ENCODE measurements at regions not wholly inside any gene's neighbourhood (a gene's known extent, or its start where the extent isn't known, plus 50 kb on each side); places are given as distances from the start of the nearest gene placed in this dataset.

DNA sequence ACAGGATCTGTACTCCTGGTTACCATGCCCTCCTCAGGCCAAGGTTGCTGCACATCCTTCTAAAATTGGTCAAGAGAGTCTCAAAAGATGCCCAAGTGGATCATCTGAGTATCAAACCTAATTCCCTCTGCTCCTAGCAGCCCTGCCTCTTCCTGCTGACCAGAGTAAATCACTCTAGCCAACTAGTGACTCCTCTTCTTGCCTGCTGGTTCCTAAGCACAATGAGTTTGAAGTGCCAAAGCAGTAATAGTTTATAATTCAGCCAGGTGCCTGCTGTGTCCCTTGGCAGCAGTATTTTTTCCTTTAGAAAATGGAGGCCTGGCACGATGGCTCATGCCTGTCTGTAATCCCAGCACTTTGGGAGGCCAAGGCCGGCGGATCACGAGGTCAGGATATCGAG lies 137.9 kb upstream of the CAMK1G start:
- TF ChIP-seq POLR2AphosphoS5 (IDR thresholded peaks at IDR 0.05; ENCODE audit: low read depth) (no peak), EZH2phosphoT487 (IDR thresholded peaks at IDR 0.05; ENCODE audit: unreplicated experiment) (no peak), EZH2 (IDR thresholded peaks at IDR 0.05; ENCODE audit: low read depth, unreplicated experiment) (no peak), JUNB (IDR thresholded peaks at IDR 0.05; ENCODE audit: unreplicated experiment) (no peak), CREB1 (CRISPR knock-in tag; IDR thresholded peaks at IDR 0.05; ENCODE audit: low read depth) (no peak), ZNF331 (CRISPR knock-in tag; IDR thresholded peaks at IDR 0.05; ENCODE audit: low read depth) (no peak), NANOG (IDR thresholded peaks at IDR 0.05; ENCODE audit: borderline replicate concordance) (no peak), STAT1 (IDR thresholded peaks at IDR 0.05; ENCODE audit: unreplicated experiment) (no peak)
- TF ChIP-seq, protein P1, sequence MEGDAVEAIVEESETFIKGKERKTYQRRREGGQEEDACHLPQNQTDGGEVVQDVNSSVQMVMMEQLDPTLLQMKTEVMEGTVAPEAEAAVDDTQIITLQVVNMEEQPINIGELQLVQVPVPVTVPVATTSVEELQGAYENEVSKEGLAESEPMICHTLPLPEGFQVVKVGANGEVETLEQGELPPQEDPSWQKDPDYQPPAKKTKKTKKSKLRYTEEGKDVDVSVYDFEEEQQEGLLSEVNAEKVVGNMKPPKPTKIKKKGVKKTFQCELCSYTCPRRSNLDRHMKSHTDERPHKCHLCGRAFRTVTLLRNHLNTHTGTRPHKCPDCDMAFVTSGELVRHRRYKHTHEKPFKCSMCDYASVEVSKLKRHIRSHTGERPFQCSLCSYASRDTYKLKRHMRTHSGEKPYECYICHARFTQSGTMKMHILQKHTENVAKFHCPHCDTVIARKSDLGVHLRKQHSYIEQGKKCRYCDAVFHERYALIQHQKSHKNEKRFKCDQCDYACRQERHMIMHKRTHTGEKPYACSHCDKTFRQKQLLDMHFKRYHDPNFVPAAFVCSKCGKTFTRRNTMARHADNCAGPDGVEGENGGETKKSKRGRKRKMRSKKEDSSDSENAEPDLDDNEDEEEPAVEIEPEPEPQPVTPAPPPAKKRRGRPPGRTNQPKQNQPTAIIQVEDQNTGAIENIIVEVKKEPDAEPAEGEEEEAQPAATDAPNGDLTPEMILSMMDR (conservative IDR thresholded peaks at IDR 0.05; ENCODE audit: low read depth in 2 of 2): no peak
- TF ChIP-seq, protein P2, sequence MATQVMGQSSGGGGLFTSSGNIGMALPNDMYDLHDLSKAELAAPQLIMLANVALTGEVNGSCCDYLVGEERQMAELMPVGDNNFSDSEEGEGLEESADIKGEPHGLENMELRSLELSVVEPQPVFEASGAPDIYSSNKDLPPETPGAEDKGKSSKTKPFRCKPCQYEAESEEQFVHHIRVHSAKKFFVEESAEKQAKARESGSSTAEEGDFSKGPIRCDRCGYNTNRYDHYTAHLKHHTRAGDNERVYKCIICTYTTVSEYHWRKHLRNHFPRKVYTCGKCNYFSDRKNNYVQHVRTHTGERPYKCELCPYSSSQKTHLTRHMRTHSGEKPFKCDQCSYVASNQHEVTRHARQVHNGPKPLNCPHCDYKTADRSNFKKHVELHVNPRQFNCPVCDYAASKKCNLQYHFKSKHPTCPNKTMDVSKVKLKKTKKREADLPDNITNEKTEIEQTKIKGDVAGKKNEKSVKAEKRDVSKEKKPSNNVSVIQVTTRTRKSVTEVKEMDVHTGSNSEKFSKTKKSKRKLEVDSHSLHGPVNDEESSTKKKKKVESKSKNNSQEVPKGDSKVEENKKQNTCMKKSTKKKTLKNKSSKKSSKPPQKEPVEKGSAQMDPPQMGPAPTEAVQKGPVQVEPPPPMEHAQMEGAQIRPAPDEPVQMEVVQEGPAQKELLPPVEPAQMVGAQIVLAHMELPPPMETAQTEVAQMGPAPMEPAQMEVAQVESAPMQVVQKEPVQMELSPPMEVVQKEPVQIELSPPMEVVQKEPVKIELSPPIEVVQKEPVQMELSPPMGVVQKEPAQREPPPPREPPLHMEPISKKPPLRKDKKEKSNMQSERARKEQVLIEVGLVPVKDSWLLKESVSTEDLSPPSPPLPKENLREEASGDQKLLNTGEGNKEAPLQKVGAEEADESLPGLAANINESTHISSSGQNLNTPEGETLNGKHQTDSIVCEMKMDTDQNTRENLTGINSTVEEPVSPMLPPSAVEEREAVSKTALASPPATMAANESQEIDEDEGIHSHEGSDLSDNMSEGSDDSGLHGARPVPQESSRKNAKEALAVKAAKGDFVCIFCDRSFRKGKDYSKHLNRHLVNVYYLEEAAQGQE (IDR thresholded peaks at IDR 0.05; ENCODE audit: unreplicated experiment): no peak

Data from GM23338 (cell line).